ENCODE measurements at regions not wholly inside any gene's neighbourhood (a gene's known extent, or its start where the extent isn't known, plus 50 kb on each side); places are given as distances from the start of the nearest gene placed in this dataset.

- TF ChIP-seq ZNF462 (CRISPR knock-in tag; IDR thresholded peaks at IDR 0.05), result no peak
- no peak for TF ChIP-seq JUNB (IDR thresholded peaks at IDR 0.05; ENCODE audit: unreplicated experiment)
- TF ChIP-seq EZH2phosphoT487 (IDR thresholded peaks at IDR 0.05; ENCODE audit: unreplicated experiment), result no peak
- no peak for TF ChIP-seq ZNF331 (CRISPR knock-in tag; IDR thresholded peaks at IDR 0.05; ENCODE audit: low read depth)
- TF ChIP-seq POLR2AphosphoS5 (IDR thresholded peaks at IDR 0.05; ENCODE audit: low read depth), result no peak
- no peak for TF ChIP-seq NANOG (IDR thresholded peaks at IDR 0.05; ENCODE audit: borderline replicate concordance)
- no peak for TF ChIP-seq CREB1 (CRISPR knock-in tag; IDR thresholded peaks at IDR 0.05; ENCODE audit: low read depth)
- no peak for TF ChIP-seq STAT1 (IDR thresholded peaks at IDR 0.05; ENCODE audit: unreplicated experiment)
- TF ChIP-seq CTCF (conservative IDR thresholded peaks at IDR 0.05; ENCODE audit: low read depth in 2 of 2), result no peak
- TF ChIP-seq EZH2 (IDR thresholded peaks at IDR 0.05; ENCODE audit: low read depth, unreplicated experiment), result no peak
Observed at GRCh38 chr20:7294816-7295360, 527.4 kb downstream of the BMP2 start (continued).

Data from GM23338 (cell line).